ENCODE measurements at regions not wholly inside any gene's neighbourhood (a gene's known extent, or its start where the extent isn't known, plus 50 kb on each side); places are given as distances from the start of the nearest gene placed in this dataset.

DNA sequence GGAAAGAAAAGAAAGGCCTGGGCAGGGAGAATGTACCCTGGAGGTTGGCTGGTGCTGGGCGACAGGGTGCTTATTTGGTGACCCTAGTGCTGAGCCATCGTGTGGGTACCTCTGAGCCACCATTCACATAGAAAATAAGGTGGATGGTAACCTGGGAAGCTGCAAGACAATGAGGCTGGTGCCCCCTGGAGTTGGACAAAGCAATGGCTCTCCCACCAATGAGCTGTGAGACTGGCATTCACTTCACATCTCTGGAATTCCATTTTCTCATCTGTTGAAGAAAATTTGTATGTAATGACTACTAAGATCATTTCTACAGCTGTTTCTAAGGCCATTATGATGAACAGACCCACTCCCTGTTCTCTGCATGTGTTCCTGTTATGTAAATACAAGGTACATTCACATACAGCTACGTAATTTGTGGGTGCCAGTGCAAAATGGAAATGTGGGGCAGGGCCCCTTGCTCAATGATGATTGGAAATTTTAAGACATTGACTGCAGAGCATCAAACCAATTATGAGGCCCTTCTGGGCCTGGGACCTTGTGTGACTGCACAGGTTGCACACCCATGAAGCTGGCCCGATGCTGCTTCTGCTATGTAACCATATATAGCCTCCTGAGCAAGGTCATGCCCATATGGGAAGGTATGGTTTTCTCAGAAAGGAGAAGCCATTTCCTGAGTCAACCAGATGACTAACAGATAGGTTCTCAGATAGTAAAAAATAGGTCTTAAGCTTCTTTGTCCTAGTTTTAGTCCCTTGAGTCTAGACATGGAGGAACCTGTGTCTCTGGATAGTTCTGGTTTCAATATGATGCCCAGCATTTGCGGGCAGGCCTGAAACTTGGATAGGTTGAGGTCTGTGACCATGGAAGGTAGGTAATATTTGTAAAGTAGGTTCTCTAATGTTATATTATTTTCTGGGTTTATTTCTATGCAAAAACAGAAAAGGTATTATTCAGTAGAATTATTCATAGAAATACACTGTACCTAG, 63.4 kb upstream of the IGF1 start:
- peak; percentile 36 for FAIRE-seq
- no peak for DNase-seq (ENCODE audit: insufficient read length)
- TF ChIP-seq POLR2A (IDR thresholded peaks at IDR 0.05; ENCODE audit: low read depth, low read length), result no peak
- no peak for TF ChIP-seq TAF1 (IDR thresholded peaks at IDR 0.05; ENCODE audit: borderline replicate concordance, low read depth, low read length)
- no peak for TF ChIP-seq POLR2AphosphoS5 (IDR thresholded peaks at IDR 0.05; ENCODE audit: low read depth, low read length)

DNA sequence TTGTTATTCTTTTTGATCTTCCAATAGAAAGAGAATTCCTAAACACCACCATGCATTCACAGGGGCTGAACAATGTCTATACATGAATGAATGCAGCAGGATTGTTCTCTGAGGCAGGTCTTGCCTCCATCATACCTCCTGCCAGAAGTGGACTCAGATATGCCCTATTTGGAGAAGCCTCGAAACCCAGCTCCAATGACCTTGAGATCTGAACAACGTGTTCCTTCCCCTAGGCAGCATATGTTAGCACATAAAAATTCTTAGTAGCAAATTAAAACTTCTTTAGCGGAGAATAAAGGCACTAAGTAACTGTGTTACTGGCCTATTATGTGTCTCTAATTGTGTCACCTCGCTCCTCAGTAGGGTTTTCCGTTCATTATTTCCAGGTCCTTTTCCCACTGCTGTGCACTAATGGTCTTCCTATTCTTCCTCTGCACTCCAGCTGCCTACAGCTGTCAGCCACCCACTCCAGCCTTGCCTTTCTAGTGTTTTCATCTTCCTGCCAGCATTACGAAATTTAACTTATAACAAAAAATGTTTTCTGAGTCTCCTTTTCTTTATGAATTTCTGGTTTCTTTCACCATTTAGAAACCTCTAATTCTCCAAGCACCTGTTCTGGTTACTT, 62.6 kb upstream of the IGF1 start:
- FAIRE-seq (no peak), DNase-seq (ENCODE audit: insufficient read length) (no peak)
- no peak for TF ChIP-seq TAF1 (IDR thresholded peaks at IDR 0.05; ENCODE audit: borderline replicate concordance, low read depth, low read length)
- TF ChIP-seq POLR2AphosphoS5 (IDR thresholded peaks at IDR 0.05; ENCODE audit: low read depth, low read length), result no peak
- TF ChIP-seq POLR2A (IDR thresholded peaks at IDR 0.05; ENCODE audit: low read depth, low read length), result no peak

GRCh38 chr12:102540815-102541385, 60.5 kb upstream of the IGF1 start:
- FAIRE-seq (no peak), DNase-seq (ENCODE audit: insufficient read length) (no peak)
- no peak for TF ChIP-seq POLR2A (IDR thresholded peaks at IDR 0.05; ENCODE audit: low read depth, low read length)
- no peak for TF ChIP-seq TAF1 (IDR thresholded peaks at IDR 0.05; ENCODE audit: borderline replicate concordance, low read depth, low read length)
- no peak for TF ChIP-seq POLR2AphosphoS5 (IDR thresholded peaks at IDR 0.05; ENCODE audit: low read depth, low read length)

DNA sequence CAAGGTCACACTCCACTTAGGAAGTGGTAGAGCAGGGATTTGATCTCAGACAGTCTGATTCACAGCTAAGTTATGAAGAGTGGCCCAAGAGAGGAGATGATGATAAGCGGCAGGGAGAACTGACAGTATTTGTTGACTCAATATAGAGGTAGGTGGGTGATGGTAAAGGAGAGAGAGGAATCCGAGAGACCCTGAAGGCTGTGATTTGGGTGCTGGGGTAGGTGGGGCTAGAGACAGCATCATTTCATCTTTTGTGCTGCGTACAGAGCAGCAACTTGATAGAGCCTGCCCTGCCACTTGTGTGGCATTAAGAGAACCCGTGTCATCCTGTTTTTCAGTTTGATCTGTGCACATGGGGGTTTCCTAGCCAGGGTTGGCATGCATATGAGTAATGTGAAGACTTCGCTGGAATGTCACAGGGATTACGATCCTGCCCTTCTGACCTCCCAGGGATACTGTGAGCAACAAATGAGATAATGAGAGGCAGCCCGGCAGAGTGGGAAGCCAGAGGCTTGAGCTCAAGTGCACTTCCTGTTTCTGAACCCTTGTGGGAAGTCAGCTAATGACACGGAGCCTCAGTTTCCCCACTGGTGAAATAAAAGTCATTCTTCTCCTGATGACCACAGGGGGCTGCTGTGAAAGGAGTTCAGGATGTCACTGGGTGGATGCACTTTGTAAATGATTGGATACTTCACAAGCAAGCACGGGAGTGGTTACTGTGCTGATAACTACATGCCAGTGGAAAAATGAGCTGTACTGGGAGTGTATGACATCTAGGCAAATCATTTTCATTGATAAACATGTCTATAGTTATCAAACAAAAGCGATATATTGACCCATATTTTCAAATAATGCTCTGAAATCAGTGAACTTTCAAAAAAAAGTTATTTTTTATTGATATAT, 59.5 kb upstream of the IGF1 start:
- FAIRE-seq (no peak), DNase-seq (ENCODE audit: insufficient read length) (no peak)
- TF ChIP-seq POLR2A (IDR thresholded peaks at IDR 0.05; ENCODE audit: low read depth, low read length), result no peak
- no peak for TF ChIP-seq TAF1 (IDR thresholded peaks at IDR 0.05; ENCODE audit: borderline replicate concordance, low read depth, low read length)
- no peak for TF ChIP-seq POLR2AphosphoS5 (IDR thresholded peaks at IDR 0.05; ENCODE audit: low read depth, low read length)

- no peak for FAIRE-seq
These were observed 54.9 kb upstream of the IGF1 start for GRCh38 chr12:102535306-102535705.

DNA sequence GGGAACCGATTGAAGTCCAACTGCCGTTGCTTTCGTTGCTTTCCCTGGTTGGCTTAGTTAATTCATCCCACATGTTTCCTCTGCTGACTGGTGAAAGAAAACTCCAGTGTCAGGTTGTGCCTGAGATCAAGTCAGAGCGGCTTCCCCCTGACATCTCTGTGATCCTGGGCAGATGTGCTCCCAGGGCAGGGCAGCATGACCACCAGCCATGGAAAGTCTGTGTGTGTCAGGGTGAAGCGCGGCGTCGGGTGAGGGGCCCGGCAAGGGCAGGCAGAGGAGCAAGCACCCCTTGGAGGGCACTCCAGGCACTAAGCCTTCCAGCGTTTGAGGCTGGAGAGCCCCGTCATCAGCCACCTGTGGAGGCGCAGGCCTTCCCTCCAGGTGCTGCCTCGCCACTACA, 54.5 kb upstream of the IGF1 start:
- no peak for FAIRE-seq

More at GRCh38 chr12:102535306-102535705, 54.9 kb upstream of the IGF1 start:
- no peak for TF ChIP-seq POLR2A (IDR thresholded peaks at IDR 0.05; ENCODE audit: low read depth, low read length)
- no peak for TF ChIP-seq TAF1 (IDR thresholded peaks at IDR 0.05; ENCODE audit: borderline replicate concordance, low read depth, low read length)
- TF ChIP-seq POLR2AphosphoS5 (IDR thresholded peaks at IDR 0.05; ENCODE audit: low read depth, low read length), result no peak
- no peak for DNase-seq (ENCODE audit: insufficient read length)

DNA sequence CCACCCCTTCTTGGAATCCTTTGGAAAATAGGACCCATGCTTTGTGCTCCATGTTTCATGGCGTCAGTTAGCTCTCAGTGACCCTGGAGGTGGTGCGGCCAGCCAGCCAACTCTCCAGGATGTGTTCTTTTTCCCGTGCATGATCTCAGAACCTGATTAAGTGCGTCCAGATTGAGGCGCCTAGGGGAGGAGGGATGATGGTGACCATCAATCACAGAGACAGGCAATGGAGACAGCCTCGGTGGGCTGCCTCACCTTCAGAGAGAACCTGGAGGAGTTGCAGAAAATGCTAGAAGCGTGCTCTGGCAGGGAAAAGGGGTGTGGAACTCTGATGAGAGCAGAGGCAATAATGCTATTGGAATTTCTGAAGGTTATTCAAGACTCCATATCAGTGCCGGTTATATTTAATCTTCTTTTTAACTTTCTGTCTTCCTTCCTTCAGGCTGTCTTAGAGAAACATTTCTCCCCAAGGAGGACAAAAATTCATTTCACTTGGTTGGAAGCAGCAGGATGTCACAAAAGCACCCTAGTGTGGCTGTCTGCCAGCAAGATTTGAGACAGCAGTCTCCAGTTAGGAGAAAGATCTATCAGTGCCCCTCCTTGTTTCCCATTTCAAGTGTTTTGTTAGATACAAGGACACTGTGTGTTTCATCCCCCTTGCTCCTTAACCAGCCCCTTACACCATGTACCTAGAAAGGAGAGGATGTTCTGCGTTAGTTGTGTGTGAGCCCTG, 53.3 kb upstream of the IGF1 start:
- TF ChIP-seq TAF1 (IDR thresholded peaks at IDR 0.05; ENCODE audit: borderline replicate concordance, low read depth, low read length) (no peak), POLR2A (IDR thresholded peaks at IDR 0.05; ENCODE audit: low read depth, low read length) (no peak), POLR2AphosphoS5 (IDR thresholded peaks at IDR 0.05; ENCODE audit: low read depth, low read length) (no peak)
- FAIRE-seq (no peak), DNase-seq (ENCODE audit: insufficient read length) (no peak)

More for the DNA sequence above, 54.5 kb upstream of the IGF1 start:
- DNase-seq (ENCODE audit: insufficient read length), result no peak
- TF ChIP-seq TAF1 (IDR thresholded peaks at IDR 0.05; ENCODE audit: borderline replicate concordance, low read depth, low read length), result no peak
- TF ChIP-seq POLR2A (IDR thresholded peaks at IDR 0.05; ENCODE audit: low read depth, low read length), result no peak
- no peak for TF ChIP-seq POLR2AphosphoS5 (IDR thresholded peaks at IDR 0.05; ENCODE audit: low read depth, low read length)

Data from GM12892 (cell line).